Stomach (tissue), 4 donors: ENCODE measurements at regions not wholly inside any gene's neighbourhood (a gene's known extent, or its start where the extent isn't known, plus 50 kb on each side); places are given as distances from the start of the nearest gene placed in this dataset.

ENCODE experiments used
- EP300 ChIP-seq: sonication (generic); formaldehyde crosslinking; IDR thresholded peaks from one replicate; pipeline ENCODE4 v1.6.1; 2017; ENCODE audit warnings: antibody characterized with exemption
- POLR2A ChIP-seq, 4 donors: fragments of 450-650 bp; IDR thresholded peaks; one replicate each; pipeline ENCODE4 v1.6.1; 2016; ENCODE audit warnings: antibody characterized with exemption in 4 of 4, control low read depth in 2 of 4, mild to moderate bottlenecking in 1 of 4, moderate library complexity in 1 of 4
- POLR2AphosphoS5 ChIP-seq, 3 donors: sonication (generic); formaldehyde crosslinking; IDR thresholded peaks; one replicate each; pipeline ENCODE4 v1.6.1; 2016; ENCODE audit warnings: antibody characterized with exemption in 3 of 3
- TF ChIP-seq, protein P1 (sequence below), 7 experiments: fragments of 450-650 bp in 4 of 7; fragments of 200-600 bp in 3 of 7; sonication (generic) in 3 of 7; IDR thresholded peaks; one replicate each; pipeline ENCODE4 v1.5.1; 2016 to 2019; ENCODE audit warnings: antibody characterized with exemption in 7 of 7, control low read depth in 2 of 7, mild to moderate bottlenecking in 1 of 7

GRCh38 chr7:156234192-156234591 lies 406.4 kb upstream of the RNF32 start:
- TF ChIP-seq POLR2A (IDR thresholded peaks at IDR 0.05) (no peak), EP300 (no peak), POLR2AphosphoS5 (IDR thresholded peaks at IDR 0.05) (no peak)
- TF ChIP-seq, protein P1, sequence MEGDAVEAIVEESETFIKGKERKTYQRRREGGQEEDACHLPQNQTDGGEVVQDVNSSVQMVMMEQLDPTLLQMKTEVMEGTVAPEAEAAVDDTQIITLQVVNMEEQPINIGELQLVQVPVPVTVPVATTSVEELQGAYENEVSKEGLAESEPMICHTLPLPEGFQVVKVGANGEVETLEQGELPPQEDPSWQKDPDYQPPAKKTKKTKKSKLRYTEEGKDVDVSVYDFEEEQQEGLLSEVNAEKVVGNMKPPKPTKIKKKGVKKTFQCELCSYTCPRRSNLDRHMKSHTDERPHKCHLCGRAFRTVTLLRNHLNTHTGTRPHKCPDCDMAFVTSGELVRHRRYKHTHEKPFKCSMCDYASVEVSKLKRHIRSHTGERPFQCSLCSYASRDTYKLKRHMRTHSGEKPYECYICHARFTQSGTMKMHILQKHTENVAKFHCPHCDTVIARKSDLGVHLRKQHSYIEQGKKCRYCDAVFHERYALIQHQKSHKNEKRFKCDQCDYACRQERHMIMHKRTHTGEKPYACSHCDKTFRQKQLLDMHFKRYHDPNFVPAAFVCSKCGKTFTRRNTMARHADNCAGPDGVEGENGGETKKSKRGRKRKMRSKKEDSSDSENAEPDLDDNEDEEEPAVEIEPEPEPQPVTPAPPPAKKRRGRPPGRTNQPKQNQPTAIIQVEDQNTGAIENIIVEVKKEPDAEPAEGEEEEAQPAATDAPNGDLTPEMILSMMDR (IDR thresholded peaks at IDR 0.05), result no peak
